Keratinocyte (primary cell): ENCODE measurements at regions not wholly inside any gene's neighbourhood (a gene's known extent, or its start where the extent isn't known, plus 50 kb on each side); places are given as distances from the start of the nearest gene placed in this dataset.

Experiments used
- CTCF ChIP-seq, 3 experiments: IDR thresholded peaks in 1 of 3; conservative IDR thresholded peaks in 1 of 3; optimal IDR thresholded peaks in 1 of 3; 2 replicates in 2 of 3; 3 replicates in 1 of 3; pipeline versions ENCODE3 to v1.5.1; 2011; ENCODE audit warnings: low read length in 3 of 3, mild to moderate bottlenecking in 3 of 3, moderate library complexity in 2 of 3, control low read depth in 1 of 3, inconsistent platforms in 1 of 3; ENCODE audit not compliant: insufficient read depth in 2 of 3; ENCODE audit errors: extremely low read depth in 1 of 3
- EZH2 ChIP-seq: IDR thresholded peaks from one replicate; pipeline ENCODE4 v1.6.1; 2012; ENCODE audit warnings: inconsistent platforms, mild to moderate bottlenecking, low read length, moderate library complexity

GRCh38 chr1:189992856-189993255 is 484.8 kb downstream of the BRINP3 start:
- TF ChIP-seq EZH2 (no peak), CTCF (optimal IDR thresholded peaks at IDR 0.05 in 1 of 3, IDR thresholded peaks at IDR 0.05 in 1 of 3, conservative IDR thresholded peaks at IDR 0.05 in 1 of 3; ENCODE audit: extremely low read depth in 1 of 3, insufficient read depth in 2 of 3, low read length in 3 of 3) (no peak)
